Panc1 (cell line): ENCODE measurements at regions not wholly inside any gene's neighbourhood (a gene's known extent, or its start where the extent isn't known, plus 50 kb on each side); places are given as distances from the start of the nearest gene placed in this dataset.

Source experiments
- ATAC-seq: fragments of 200-7000 bp; cut with Tn5 transposase; 2 replicates; pipeline ENCODE4 v1.9.1; 2020; ENCODE audit warnings: mild to moderate bottlenecking, moderate library complexity
- BruUV-seq: library from RNA; stranded (reverse); fragments of 400-500 nt; replicated peaks from 2 replicates; lab custom pipeline; 2021; lab: Mats Ljungman, UMichigan
- CTCF ChIA-PET: fragments of 300-600 bp; sonication (Branson Sonifier 250); formaldehyde crosslinking; loops from one replicate; lab custom pipeline; 2022; ENCODE audit warnings: antibody characterized with exemption; lab: Charles Lee
- POLR2A ChIA-PET: fragments of 300-600 bp; sonication (Branson Sonifier 250); formaldehyde crosslinking; loops from one replicate; lab custom pipeline; 2022; ENCODE audit warnings: antibody characterized with exemption; lab: Charles Lee
- DNase-seq: peaks from one replicate; pipeline ENCODE4 v3.0.0-alpha.2; 2010; ENCODE audit warnings: low read depth, low spot score
- H3K27ac ChIP-seq: 2 replicates; pipeline ENCODE4 v1.5.1; 2011; ENCODE audit warnings: mild to moderate bottlenecking, low read length, inconsistent platforms
- H3K27me3 ChIP-seq: fragments of 200-500 bp; sonication (Bioruptor generic); 2 replicates; pipeline ENCODE4 v1.6.0; 2014; ENCODE audit warnings: low read length, inconsistent platforms; ENCODE audit not compliant: control insufficient read depth, insufficient read depth
- H3K36me3 ChIP-seq: fragments of 200-500 bp; sonication (Bioruptor generic); 2 replicates; pipeline ENCODE4 v1.5.1; 2014; ENCODE audit warnings: inconsistent platforms, mild to moderate bottlenecking, low read length, moderate library complexity; ENCODE audit not compliant: control insufficient read depth, insufficient read depth
- H3K4me1 ChIP-seq: 2 replicates; pipeline ENCODE4 v1.5.1; 2011; ENCODE audit warnings: inconsistent platforms, mild to moderate bottlenecking, low read length, moderate library complexity; ENCODE audit not compliant: control insufficient read depth, insufficient read depth
- H3K4me3 ChIP-seq, 2 experiments: 2 replicates each; pipeline ENCODE4 v1.5.1; 2011 to 2012; ENCODE audit warnings: low read depth in 2 of 2, low read length in 2 of 2, mild to moderate bottlenecking in 2 of 2, inconsistent platforms in 1 of 2, moderate library complexity in 1 of 2
- H3K9me3 ChIP-seq: fragments of 200-500 bp; sonication (Bioruptor generic); 2 replicates; pipeline ENCODE4 v1.5.1; 2014; ENCODE audit warnings: low read depth, mild to moderate bottlenecking, inconsistent platforms, low read length, moderate library complexity; ENCODE audit not compliant: control insufficient read depth, insufficient read depth
- CTCF ChIP-seq: fragments of 450-650 bp; IDR thresholded peaks from 2 replicates; pipeline ENCODE4 v1.5.1; 2017; ENCODE audit warnings: mild to moderate bottlenecking
- POLR2AphosphoS5 ChIP-seq: IDR thresholded peaks from 2 replicates; pipeline ENCODE4 v1.6.1; 2012; ENCODE audit warnings: mild to moderate bottlenecking, low read depth, low read length, moderate library complexity
- REST ChIP-seq, 2 experiments: IDR thresholded peaks; 2 replicates each; pipeline ENCODE4 v1.6.1; 2011 to 2012; ENCODE audit warnings: low read depth in 2 of 2, control low read depth in 1 of 2, low read length in 1 of 2, mild to moderate bottlenecking in 1 of 2, moderate library complexity in 1 of 2; ENCODE audit not compliant: insufficient read depth in 1 of 2
- SIN3A ChIP-seq: IDR thresholded peaks from 2 replicates; pipeline ENCODE4 v1.6.1; 2012; ENCODE audit warnings: low read depth, mild to moderate bottlenecking, low read length, moderate library complexity, borderline replicate concordance; ENCODE audit not compliant: insufficient read depth
- TCF7L2 ChIP-seq: IDR thresholded peaks from 2 replicates; pipeline ENCODE4 v1.6.1; 2011; ENCODE audit warnings: mild to moderate bottlenecking, low read depth, low read length, inconsistent platforms
- in situ Hi-C: cut with HindIII; loops from 2 replicates; pipeline ENCODE4 v1.10.0; 2016; ENCODE audit warnings: low sequenced_read_pairs, low pct_unique_long_range_greater_than_20kb
- intact Hi-C: fragments of 100-400 bp; cut with micrococcal nuclease; formaldehyde crosslinking; loops from one replicate; pipeline ENCODE4 v1.10.0; 2022; ENCODE audit not compliant: unreplicated experiment

GRCh38 chr7:68955656-68956055 is 642.6 kb upstream of the AUTS2 start:
- no peaks in the 10 kb centered on the region for H3K27me3 ChIP-seq
- POLR2A ChIA-PET: no interaction called here
- no peak overlapping the region for H3K27ac ChIP-seq
- ATAC-seq (no peak), DNase-seq (no peak)
- H3K9me3 ChIP-seq: no peaks in the 10 kb centered on the region
- no TSS peak for BruUV-seq
- no peaks in the 10 kb centered on the region for H3K4me1 ChIP-seq
- in situ Hi-C loops (no loop called here), intact Hi-C loops (no loop called here)
- CTCF ChIA-PET: no interaction called here
- TF ChIP-seq SIN3A: no peak
- no peak for TF ChIP-seq CTCF
- no peak for TF ChIP-seq POLR2AphosphoS5
- TF ChIP-seq REST (IDR thresholded peaks at IDR 0.05; ENCODE audit: insufficient read depth in 1 of 2, low read depth in 2 of 2, low read length in 1 of 2): no peak
- no peak for TF ChIP-seq TCF7L2
- H3K36me3 ChIP-seq: no peaks in the 10 kb centered on the region
- H3K4me3 ChIP-seq: no peak overlapping the region

GRCh38 chr7:68958571-68958970 is 639.7 kb upstream of the AUTS2 start:
- CTCF ChIA-PET: no interaction called here
- intact Hi-C loops: no loop called here
- no TSS peak for BruUV-seq

More at GRCh38 chr7:68958571-68958970, 639.7 kb upstream of the AUTS2 start:
- Histone ChIP-seq H3K36me3 (no peaks in the 10 kb centered on the region), H3K27me3 (no peaks in the 10 kb centered on the region), H3K9me3 (no peaks in the 10 kb centered on the region), H3K4me3 (no peak overlapping the region), H3K4me1 (no peaks in the 10 kb centered on the region), H3K27ac (no peak overlapping the region)
- no peak for DNase-seq
- TF ChIP-seq TCF7L2: no peak
- no peak for TF ChIP-seq REST (IDR thresholded peaks at IDR 0.05; ENCODE audit: insufficient read depth in 1 of 2, low read depth in 2 of 2, low read length in 1 of 2)
- no peak for TF ChIP-seq CTCF
- TF ChIP-seq POLR2AphosphoS5: no peak
- no peak for TF ChIP-seq SIN3A
- POLR2A ChIA-PET: no interaction called here
- in situ Hi-C loops: no loop called here
- ATAC-seq: no peak
